Activated B cell treated with CpG ODN at 0.5 μM for 24 hours (primary cell): ENCODE measurements at regions not wholly inside any gene's neighbourhood (a gene's known extent, or its start where the extent isn't known, plus 50 kb on each side); places are given as distances from the start of the nearest gene placed in this dataset.

Experiments
- ATAC-seq: fragments of 200-7000 bp; cut with Tn5 transposase; one replicate; pipeline ENCODE4 v1.10.0; 2021; ENCODE audit warnings: low read depth, mild to moderate bottlenecking, moderate library complexity
- CTCF ChIA-PET: fragments of 350-600 bp; sonication (Branson Sonifier 250); formaldehyde crosslinking; loops from one replicate; lab custom pipeline; 2021; ENCODE audit warnings: antibody characterized with exemption; lab: Charles Lee
- POLR2A ChIA-PET: fragments of 350-600 bp; sonication (Branson Sonifier 250); formaldehyde crosslinking; loops from one replicate; lab custom pipeline; 2021; ENCODE audit warnings: antibody characterized with exemption; lab: Charles Lee
- DNase-seq: peaks from one replicate; pipeline ENCODE4 v3.0.0; 2022
- H3K27ac Mint-ChIP-seq: one replicate; pipeline ENCODE4 v1.8.0; 2020; ENCODE audit warnings: mixed read lengths
- H3K27me3 Mint-ChIP-seq: one replicate; pipeline ENCODE4 v1.8.0; 2021; ENCODE audit warnings: mixed read lengths
- H3K36me3 Mint-ChIP-seq: one replicate; pipeline ENCODE4 v1.8.0; 2021; ENCODE audit warnings: low read depth, mixed read lengths
- H3K4me1 Mint-ChIP-seq: one replicate; pipeline ENCODE4 v1.8.0; 2021; ENCODE audit warnings: mixed read lengths
- H3K4me3 Mint-ChIP-seq: one replicate; pipeline ENCODE4 v1.8.0; 2020; ENCODE audit warnings: mild to moderate bottlenecking, mixed read lengths
- H3K9me3 Mint-ChIP-seq: one replicate; pipeline ENCODE4 v1.8.0; 2020; ENCODE audit warnings: mixed read lengths
- intact Hi-C: fragments of 100-400 bp; cut with micrococcal nuclease; formaldehyde crosslinking; loops from one replicate; pipeline ENCODE4 v1.15.1; 2024
- TF ChIP-seq, protein P1 (sequence below): fragments of 200-600 bp; IDR thresholded peaks from one replicate; pipeline ENCODE4 v1.8.0; 2022; ENCODE audit warnings: antibody characterized with exemption, mild to moderate bottlenecking

DNA sequence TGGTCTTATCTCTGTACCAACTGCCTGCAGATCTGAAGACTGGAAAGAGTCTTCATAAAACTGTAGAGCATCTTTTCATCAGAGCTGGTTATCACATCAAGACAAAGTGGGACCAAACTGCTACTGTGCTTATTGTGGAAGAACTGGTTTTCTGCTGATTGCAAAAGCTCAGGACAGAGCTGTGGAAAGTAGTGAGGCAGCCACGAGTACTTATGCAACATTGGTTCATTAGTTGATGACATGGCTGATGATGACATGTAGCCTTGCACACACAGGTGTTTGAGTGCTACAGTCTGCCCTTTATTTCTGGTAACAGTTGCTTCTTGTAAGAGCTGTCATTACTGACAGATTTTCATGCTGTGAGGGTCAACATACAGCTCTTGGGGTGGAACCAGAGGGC lies 185.4 kb upstream of the GUCY1A2 start:
- ATAC-seq = no peak
- H3K4me1 Mint-ChIP-seq = no peaks in the 10 kb centered on the region
- POLR2A ChIA-PET = no interaction called here
- TF ChIP-seq, protein P1, sequence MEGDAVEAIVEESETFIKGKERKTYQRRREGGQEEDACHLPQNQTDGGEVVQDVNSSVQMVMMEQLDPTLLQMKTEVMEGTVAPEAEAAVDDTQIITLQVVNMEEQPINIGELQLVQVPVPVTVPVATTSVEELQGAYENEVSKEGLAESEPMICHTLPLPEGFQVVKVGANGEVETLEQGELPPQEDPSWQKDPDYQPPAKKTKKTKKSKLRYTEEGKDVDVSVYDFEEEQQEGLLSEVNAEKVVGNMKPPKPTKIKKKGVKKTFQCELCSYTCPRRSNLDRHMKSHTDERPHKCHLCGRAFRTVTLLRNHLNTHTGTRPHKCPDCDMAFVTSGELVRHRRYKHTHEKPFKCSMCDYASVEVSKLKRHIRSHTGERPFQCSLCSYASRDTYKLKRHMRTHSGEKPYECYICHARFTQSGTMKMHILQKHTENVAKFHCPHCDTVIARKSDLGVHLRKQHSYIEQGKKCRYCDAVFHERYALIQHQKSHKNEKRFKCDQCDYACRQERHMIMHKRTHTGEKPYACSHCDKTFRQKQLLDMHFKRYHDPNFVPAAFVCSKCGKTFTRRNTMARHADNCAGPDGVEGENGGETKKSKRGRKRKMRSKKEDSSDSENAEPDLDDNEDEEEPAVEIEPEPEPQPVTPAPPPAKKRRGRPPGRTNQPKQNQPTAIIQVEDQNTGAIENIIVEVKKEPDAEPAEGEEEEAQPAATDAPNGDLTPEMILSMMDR = no peak
- H3K4me3 Mint-ChIP-seq = no peak overlapping the region
- no peak for DNase-seq
- H3K27ac Mint-ChIP-seq = no peak overlapping the region
- H3K36me3 Mint-ChIP-seq = no peaks in the 10 kb centered on the region
- H3K9me3 Mint-ChIP-seq = peaks cover 3% of the 10 kb centered on the region
- intact Hi-C loops = no loop called here
- no peaks in the 10 kb centered on the region for H3K27me3 Mint-ChIP-seq
- CTCF ChIA-PET = no interaction called here

DNA sequence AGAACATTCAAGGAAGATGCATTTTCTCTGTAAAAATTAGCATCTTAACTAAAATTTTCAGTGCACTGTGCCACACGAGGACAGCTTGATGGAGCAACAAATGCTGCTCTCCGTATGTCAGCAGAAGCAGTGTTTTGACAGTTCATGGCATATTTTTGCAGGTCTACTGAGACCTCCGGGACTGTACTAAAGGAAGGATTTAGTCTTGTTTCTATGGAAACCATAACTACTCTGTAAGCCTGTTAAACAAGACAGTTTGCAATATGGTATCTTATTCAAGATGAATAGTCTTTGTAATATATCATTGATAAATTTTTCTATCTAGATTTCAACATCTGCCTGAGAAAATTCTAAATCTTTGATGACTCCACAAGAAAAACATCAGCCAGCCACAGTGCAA lies 184.0 kb upstream of the GUCY1A2 start:
- Mint-ChIP-seq H3K9me3 (peaks cover 3% of the 10 kb centered on the region), H3K27ac (no peak overlapping the region), H3K4me1 (no peaks in the 10 kb centered on the region), H3K4me3 (no peak overlapping the region), H3K27me3 (no peaks in the 10 kb centered on the region), H3K36me3 (no peaks in the 10 kb centered on the region)
- ChIA-PET POLR2A (no interaction called here), CTCF (no interaction called here)
- intact Hi-C loops = no loop called here
- DNase-seq (no peak), ATAC-seq (no peak)
- TF ChIP-seq, protein P1 = no peak

DNA sequence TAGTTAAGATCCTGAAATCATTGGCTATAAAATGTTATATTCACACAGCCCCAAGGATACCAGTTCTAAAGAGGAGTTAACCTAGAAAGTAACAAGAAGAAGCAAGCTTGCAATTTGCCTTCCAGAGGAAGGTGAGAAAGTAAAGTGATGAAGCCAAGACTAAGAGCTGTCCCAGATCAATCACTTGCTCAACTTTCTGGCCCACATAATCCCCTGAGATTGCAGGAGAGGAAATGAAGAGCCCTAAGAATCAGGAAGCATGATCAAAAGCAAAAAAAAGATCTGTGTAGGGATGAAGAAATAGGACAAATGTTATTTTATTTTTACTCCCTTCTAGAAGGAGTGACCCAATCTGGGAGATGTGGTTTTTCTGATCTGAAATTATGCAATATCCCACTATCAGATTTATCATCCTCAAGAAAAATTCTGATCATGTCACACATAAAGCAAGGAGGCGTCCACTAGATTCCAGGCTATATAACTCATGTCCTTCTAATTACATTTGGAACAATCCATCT lies 180.3 kb upstream of the GUCY1A2 start:
- H3K4me1 Mint-ChIP-seq = no peaks in the 10 kb centered on the region
- TF ChIP-seq, protein P1 = no peak
- H3K9me3 Mint-ChIP-seq = peaks cover 2% of the 10 kb centered on the region
- H3K4me3 Mint-ChIP-seq = no peak overlapping the region
- intact Hi-C loops = no loop called here
- ATAC-seq = no peak
- no peak for DNase-seq
- no peak overlapping the region for H3K27ac Mint-ChIP-seq
- no peaks in the 10 kb centered on the region for H3K27me3 Mint-ChIP-seq
- CTCF ChIA-PET = no interaction called here
- no peaks in the 10 kb centered on the region for H3K36me3 Mint-ChIP-seq
- POLR2A ChIA-PET = no interaction called here

GRCh38 chr11:107197932-107198331 lies 179.7 kb upstream of the GUCY1A2 start:
- H3K9me3 Mint-ChIP-seq = peaks cover 4% of the 10 kb centered on the region
- DNase-seq (no peak), ATAC-seq (no peak)
- no peaks in the 10 kb centered on the region for H3K4me1 Mint-ChIP-seq
- no peak overlapping the region for H3K4me3 Mint-ChIP-seq
- POLR2A ChIA-PET = no interaction called here
- CTCF ChIA-PET = no interaction called here
- intact Hi-C loops = no loop called here
- no peak overlapping the region for H3K27ac Mint-ChIP-seq
- H3K27me3 Mint-ChIP-seq = no peaks in the 10 kb centered on the region
- TF ChIP-seq, protein P1 = no peak
- no peaks in the 10 kb centered on the region for H3K36me3 Mint-ChIP-seq

DNA sequence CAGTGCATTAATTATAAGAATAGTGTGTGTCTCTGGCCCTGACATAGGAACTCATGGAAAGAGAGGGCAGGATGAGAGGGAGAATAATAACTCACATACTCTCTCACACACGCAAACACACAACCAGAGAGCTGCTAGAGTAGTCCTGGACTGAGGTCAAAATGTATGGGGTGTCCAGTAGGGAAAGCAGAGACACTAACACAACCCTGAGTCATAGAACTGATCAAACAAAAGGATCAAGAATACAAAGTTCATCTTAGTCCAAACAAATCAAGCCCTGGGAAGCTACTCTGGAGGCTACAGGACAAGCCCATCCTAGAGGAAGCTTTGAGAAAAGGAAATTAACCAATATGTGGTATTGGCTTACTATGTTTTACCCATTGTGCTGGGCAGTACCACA lies 178.5 kb upstream of the GUCY1A2 start:
- intact Hi-C loops = no loop called here

More for the DNA sequence above, 178.5 kb upstream of the GUCY1A2 start:
- TF ChIP-seq, protein P1 = no peak
- CTCF ChIA-PET = no interaction called here
- Mint-ChIP-seq H3K27ac (no peak overlapping the region), H3K9me3 (peaks cover 12% of the 10 kb centered on the region), H3K4me1 (no peaks in the 10 kb centered on the region), H3K27me3 (no peaks in the 10 kb centered on the region), H3K36me3 (no peaks in the 10 kb centered on the region), H3K4me3 (no peak overlapping the region)
- POLR2A ChIA-PET = no interaction called here
- DNase-seq = no peak
- no peak for ATAC-seq
